Duodenal mucosa (tissue), 2 donors: ENCODE measurements at regions not wholly inside any gene's neighbourhood (a gene's known extent, or its start where the extent isn't known, plus 50 kb on each side); places are given as distances from the start of the nearest gene placed in this dataset.

ENCODE experiments used
- H3K27ac ChIP-seq: one replicate; pipeline ENCODE4 v1.7.0; 2013; ENCODE audit warnings: low read depth, low read length
- H3K27me3 ChIP-seq, 2 donors: one replicate each; pipeline ENCODE4 v1.7.0; 2013; ENCODE audit warnings: low read length in 2 of 2, control low read depth in 1 of 2; ENCODE audit not compliant: insufficient read depth in 2 of 2, control insufficient read depth in 1 of 2
- H3K36me3 ChIP-seq, 2 donors: one replicate each; pipeline ENCODE4 v1.7.0; 2013; ENCODE audit warnings: low read length in 2 of 2, control low read depth in 1 of 2; ENCODE audit not compliant: insufficient read depth in 2 of 2, control insufficient read depth in 1 of 2
- H3K4me1 ChIP-seq, 2 donors: one replicate each; pipeline ENCODE4 v1.7.0; 2013; ENCODE audit warnings: low read length in 2 of 2, control low read depth in 1 of 2; ENCODE audit not compliant: insufficient read depth in 2 of 2, control insufficient read depth in 1 of 2
- H3K4me3 ChIP-seq, 2 donors: one replicate each; pipeline ENCODE4 v1.7.0; 2013; ENCODE audit warnings: low read length in 2 of 2, low read depth in 1 of 2
- H3K9ac ChIP-seq, 2 donors: one replicate each; pipeline ENCODE4 v1.7.0; 2013; ENCODE audit warnings: low read length in 2 of 2, low read depth in 1 of 2
- H3K9me3 ChIP-seq, 2 donors: one replicate each; pipeline ENCODE4 v1.7.0; 2013; ENCODE audit warnings: low read length in 2 of 2, control low read depth in 1 of 2; ENCODE audit not compliant: control insufficient read depth in 1 of 2

GRCh38 chr18:39748727-39749126 lies 2183.1 kb upstream of the CELF4 start:
- Histone ChIP-seq H3K4me1 (no peaks in the 10 kb centered on the region), H3K27ac (no peak overlapping the region), H3K9ac (no peak overlapping the region), H3K4me3 (no peak overlapping the region), H3K36me3 (no peaks in the 10 kb centered on the region), H3K27me3 (no peaks in the 10 kb centered on the region), H3K9me3 (no peaks in the 10 kb centered on the region)

- Histone ChIP-seq H3K9me3 (no peaks in the 10 kb centered on the region), H3K9ac (no peak overlapping the region), H3K4me3 (no peak overlapping the region), H3K36me3 (no peaks in the 10 kb centered on the region), H3K27me3 (no peaks in the 10 kb centered on the region), H3K27ac (no peak overlapping the region), H3K4me1 (no peaks in the 10 kb centered on the region)
These were observed 2180.6 kb upstream of the CELF4 start for GRCh38 chr18:39746201-39746600.

GRCh38 chr18:39743463-39743862 lies 2177.9 kb upstream of the CELF4 start:
- H3K4me1 ChIP-seq: no peaks in the 10 kb centered on the region
- no peaks in the 10 kb centered on the region for H3K36me3 ChIP-seq
- H3K27me3 ChIP-seq: no peaks in the 10 kb centered on the region
- H3K4me3 ChIP-seq: no peak overlapping the region
- H3K9me3 ChIP-seq: no peaks in the 10 kb centered on the region
- H3K9ac ChIP-seq: no peak overlapping the region
- no peak overlapping the region for H3K27ac ChIP-seq

- no peaks in the 10 kb centered on the region for H3K9me3 ChIP-seq
- no peaks in the 10 kb centered on the region for H3K36me3 ChIP-seq
- no peaks in the 10 kb centered on the region for H3K27me3 ChIP-seq
- H3K4me3 ChIP-seq: no peak overlapping the region
- no peak overlapping the region for H3K27ac ChIP-seq
- no peak overlapping the region for H3K9ac ChIP-seq
- no peaks in the 10 kb centered on the region for H3K4me1 ChIP-seq
These were observed 2176.3 kb upstream of the CELF4 start for GRCh38 chr18:39741755-39742466.

GRCh38 chr18:39737869-39738268 lies 2172.3 kb upstream of the CELF4 start:
- Histone ChIP-seq H3K36me3 (no peaks in the 10 kb centered on the region), H3K27me3 (no peaks in the 10 kb centered on the region), H3K9ac (no peak overlapping the region), H3K27ac (no peak overlapping the region), H3K4me3 (no peak overlapping the region), H3K9me3 (no peaks in the 10 kb centered on the region), H3K4me1 (no peaks in the 10 kb centered on the region)

- Histone ChIP-seq H3K4me3 (no peak overlapping the region), H3K36me3 (no peaks in the 10 kb centered on the region), H3K9me3 (no peaks in the 10 kb centered on the region), H3K27ac (no peak overlapping the region), H3K4me1 (no peaks in the 10 kb centered on the region), H3K9ac (no peak overlapping the region), H3K27me3 (no peaks in the 10 kb centered on the region)
These were observed 2167.3 kb upstream of the CELF4 start for GRCh38 chr18:39732918-39733317.

- no peak overlapping the region for H3K4me3 ChIP-seq
- H3K4me1 ChIP-seq: no peaks in the 10 kb centered on the region
- no peak overlapping the region for H3K27ac ChIP-seq
- H3K27me3 ChIP-seq: no peaks in the 10 kb centered on the region
- H3K9me3 ChIP-seq: no peaks in the 10 kb centered on the region
- no peak overlapping the region for H3K9ac ChIP-seq
- H3K36me3 ChIP-seq: no peaks in the 10 kb centered on the region
These were observed 2165.0 kb upstream of the CELF4 start for GRCh38 chr18:39730606-39731005.

- no peaks in the 10 kb centered on the region for H3K36me3 ChIP-seq
- H3K27ac ChIP-seq: no peak overlapping the region
- no peaks in the 10 kb centered on the region for H3K27me3 ChIP-seq
- H3K4me1 ChIP-seq: no peaks in the 10 kb centered on the region
- H3K4me3 ChIP-seq: no peak overlapping the region
- H3K9me3 ChIP-seq: no peaks in the 10 kb centered on the region
- H3K9ac ChIP-seq: no peak overlapping the region
These were observed 2159.1 kb upstream of the CELF4 start for GRCh38 chr18:39724652-39725051.

GRCh38 chr18:39721712-39722111 lies 2156.1 kb upstream of the CELF4 start:
- Histone ChIP-seq H3K4me1 (no peaks in the 10 kb centered on the region), H3K36me3 (no peaks in the 10 kb centered on the region), H3K27ac (no peak overlapping the region), H3K9me3 (no peaks in the 10 kb centered on the region), H3K9ac (no peak overlapping the region), H3K4me3 (no peak overlapping the region), H3K27me3 (no peaks in the 10 kb centered on the region)

- H3K27me3 ChIP-seq: no peaks in the 10 kb centered on the region
- H3K4me1 ChIP-seq: no peaks in the 10 kb centered on the region
- H3K36me3 ChIP-seq: no peaks in the 10 kb centered on the region
- no peak overlapping the region for H3K4me3 ChIP-seq
- no peak overlapping the region for H3K27ac ChIP-seq
- no peaks in the 10 kb centered on the region for H3K9me3 ChIP-seq
- H3K9ac ChIP-seq: no peak overlapping the region
These were observed 2148.4 kb upstream of the CELF4 start for GRCh38 chr18:39713961-39714360.

GRCh38 chr18:39711701-39712100 lies 2146.1 kb upstream of the CELF4 start:
- Histone ChIP-seq H3K9me3 (no peaks in the 10 kb centered on the region), H3K27me3 (no peaks in the 10 kb centered on the region), H3K4me1 (no peaks in the 10 kb centered on the region), H3K27ac (no peak overlapping the region), H3K9ac (no peak overlapping the region), H3K4me3 (no peak overlapping the region), H3K36me3 (no peaks in the 10 kb centered on the region)
